ENCODE measurements at regions not wholly inside any gene's neighbourhood (a gene's known extent, or its start where the extent isn't known, plus 50 kb on each side); places are given as distances from the start of the nearest gene placed in this dataset.
"Not testable (repeated sequence)": the region's sequence is repeated elsewhere in the genome, so short reads cannot be mapped to it uniquely, and the experiment has no call there.

DNA sequence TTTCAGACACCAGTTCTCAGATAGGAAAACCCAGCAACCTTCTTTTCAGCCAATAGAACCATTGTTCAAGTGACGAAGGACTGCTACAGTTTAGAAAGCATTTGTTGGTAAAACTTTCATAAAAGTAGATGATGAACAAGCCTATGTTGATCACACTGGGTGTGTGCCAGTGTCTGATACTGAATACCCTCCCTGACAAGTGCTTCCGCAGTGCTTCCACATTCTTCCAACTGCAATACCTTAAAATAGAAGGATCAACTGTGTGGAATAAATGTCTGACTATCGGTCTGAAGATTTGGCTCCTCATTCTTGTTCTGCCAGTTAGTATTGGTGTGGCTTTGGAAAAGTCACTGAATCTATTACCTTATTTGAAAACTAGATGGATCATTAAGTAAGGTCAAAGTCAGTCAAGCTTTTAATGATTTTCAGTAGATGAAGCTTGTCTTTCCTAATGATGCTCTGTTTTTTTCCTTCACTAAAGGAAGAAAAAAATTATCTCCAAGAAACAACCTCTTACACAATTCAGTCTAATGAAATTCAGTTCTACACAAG, 479.4 kb upstream of the CBLB start:
- no peak for DNase-seq (ENCODE audit: low read depth)

DNA sequence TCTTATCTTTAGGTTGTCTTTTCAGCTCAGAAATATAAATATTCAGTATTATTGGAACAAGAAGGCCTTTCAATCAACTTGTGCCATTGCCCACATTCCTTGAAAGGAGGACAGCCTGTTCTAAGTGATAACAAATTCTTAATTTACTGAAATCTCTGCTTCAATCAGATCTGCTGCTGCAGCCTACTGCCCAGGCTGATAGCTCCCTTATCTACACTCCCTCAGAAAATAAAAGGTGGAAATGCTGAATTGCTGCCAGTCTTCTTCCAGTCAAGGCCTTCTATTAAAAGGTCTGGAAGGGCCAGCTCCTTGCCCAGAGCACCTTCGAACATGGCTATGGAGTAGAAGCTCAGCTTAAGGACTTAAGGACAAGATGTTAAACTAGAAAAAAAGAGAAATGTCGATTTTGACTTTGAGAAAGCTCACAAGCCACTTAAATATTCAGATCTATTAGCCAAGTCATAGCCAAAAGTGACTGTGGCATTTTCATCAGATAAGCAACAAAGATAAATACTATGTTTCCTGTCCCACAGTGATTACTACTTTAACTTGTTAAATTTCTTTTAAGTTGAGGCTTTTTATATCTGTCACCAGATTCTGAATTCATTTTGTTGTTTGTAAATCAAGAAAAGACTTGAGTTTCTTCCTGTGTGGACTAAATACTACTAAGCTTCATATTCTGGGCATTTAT, 480.5 kb upstream of the CBLB start:
- DNase-seq (ENCODE audit: low read depth) = no peak

DNA sequence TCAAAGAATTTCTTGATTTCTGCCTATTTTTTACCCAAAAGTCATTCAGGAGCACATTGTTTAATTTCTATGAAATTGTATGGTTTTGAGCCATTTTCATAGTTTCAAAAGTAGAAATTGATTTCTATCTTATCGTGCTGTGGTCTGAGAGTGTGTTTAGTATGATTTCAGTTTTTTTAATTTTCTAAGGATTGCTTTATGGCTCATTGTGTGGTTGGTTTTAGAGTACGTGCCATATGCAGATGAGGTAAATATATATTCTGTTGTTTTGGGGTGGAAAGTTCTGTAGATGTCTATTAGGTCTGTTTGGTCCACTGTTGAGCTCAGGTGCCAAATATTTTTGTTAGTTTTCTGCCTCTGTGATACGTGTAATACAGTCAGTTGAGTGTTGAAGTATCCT, 487.1 kb upstream of the CBLB start:
- no peak for DNase-seq (ENCODE audit: low read depth)

DNA sequence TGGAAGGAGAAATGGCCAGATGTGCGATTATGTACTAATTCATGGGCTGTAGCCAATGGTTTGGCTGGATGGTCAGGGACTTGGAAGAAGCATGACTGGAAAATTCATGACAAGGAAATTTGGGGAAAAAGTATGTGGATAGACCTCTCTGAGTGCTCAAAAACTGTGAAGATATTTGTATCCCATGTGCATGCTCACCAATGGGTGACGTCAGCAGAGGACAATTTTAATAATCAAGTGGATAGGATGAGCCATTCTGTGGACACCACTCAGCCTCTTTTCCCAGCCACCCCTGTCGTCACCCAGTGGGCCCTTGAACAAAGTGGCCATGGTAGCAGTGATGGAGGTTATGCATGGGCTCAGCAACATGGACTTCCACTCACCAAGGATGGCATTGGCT, 490.9 kb upstream of the CBLB start:
- DNase-seq (ENCODE audit: low read depth) = no peak

DNA sequence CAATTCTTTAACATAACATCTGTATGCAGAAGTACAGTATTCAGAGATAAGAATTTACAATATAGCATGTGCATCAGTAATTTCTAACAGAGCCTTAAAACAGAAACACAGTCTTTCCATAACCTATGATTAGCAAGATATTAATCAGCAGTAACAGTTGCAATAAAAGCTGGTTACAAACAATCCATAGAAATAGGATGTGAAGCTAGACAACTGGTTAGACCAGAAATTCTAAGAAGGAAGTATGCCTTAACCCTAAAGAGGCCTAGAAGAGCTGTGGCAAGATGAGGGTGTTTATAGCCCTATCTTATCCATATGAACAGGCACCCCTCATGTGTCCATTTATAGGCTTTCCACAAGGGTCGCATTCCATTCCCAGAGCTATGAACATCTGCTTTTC, 492.1 kb upstream of the CBLB start:
- DNase-seq (ENCODE audit: low read depth) = not testable (repeated sequence)

DNA sequence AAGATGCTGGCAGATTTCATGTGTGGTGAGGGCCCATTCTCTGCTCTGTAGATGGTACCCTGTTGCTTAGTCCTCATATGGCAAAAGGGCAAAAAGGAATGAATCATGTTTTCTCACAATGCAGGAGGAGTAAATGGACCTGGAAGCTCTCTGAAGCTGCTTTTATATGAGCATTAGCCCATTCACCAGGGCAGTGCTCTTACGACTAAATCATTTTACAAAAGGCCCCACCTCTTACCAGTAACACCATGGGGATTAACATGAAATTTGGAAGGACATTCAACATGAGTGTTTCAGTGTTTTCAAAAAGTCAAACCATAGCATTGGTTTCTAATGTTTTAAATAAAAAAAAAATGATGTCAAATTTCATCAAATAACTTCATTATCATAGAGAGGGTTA, 495.7 kb upstream of the CBLB start:
- no peak for DNase-seq (ENCODE audit: low read depth)

DNA sequence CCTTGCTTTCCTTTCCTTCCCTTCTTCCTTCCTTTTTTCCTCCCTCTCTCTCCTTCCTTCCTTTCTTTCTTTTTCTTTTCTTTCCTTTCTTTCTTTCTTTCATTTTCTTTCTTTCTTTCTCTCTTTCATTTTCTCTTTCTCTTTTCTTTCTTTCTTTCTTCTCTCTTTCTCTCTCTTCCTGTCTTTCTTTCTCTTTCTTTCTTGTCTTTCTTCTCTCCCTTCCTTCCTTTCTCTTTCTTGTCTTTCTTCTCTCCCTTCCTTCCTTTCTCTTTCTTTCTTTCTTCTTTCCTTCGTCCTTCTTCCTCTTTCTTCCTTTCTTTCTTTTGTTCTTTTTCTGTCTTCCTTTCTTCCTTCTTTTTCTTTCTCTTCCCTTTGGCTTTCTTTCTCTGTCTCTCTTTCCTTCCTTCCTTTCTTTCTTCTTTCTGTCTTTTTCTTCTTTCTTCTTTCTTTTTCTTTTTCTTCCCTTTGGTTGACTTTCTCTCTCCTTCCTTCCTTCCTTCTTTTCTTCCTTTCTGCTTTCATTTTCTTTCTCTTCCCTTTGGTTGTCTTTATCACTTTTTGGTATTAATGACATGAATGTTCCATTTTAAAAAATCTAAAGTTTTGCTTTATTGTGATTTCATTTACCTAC, 496.4 kb upstream of the CBLB start:
- DNase-seq (ENCODE audit: low read depth) = no peak

DNA sequence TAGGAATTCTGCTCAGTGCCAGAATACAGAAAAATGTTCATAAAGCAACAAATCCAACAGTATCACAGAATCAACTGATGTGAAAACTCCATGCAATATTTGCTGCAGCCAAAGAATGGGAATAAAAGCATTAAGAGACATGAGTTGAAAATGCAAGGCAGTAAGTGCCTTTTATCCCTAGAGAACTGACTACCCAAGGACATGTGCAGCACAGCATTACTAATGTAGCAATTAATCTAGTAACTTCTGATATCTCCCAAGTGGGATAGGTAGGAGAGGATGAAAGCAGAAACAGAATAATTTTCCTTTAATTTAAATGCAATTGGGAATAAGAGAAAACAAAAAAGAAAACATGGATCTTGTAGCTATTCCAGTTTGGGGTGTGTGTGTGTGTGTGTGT, 497.5 kb upstream of the CBLB start:
- DNase-seq (ENCODE audit: low read depth) = no peak

DNA sequence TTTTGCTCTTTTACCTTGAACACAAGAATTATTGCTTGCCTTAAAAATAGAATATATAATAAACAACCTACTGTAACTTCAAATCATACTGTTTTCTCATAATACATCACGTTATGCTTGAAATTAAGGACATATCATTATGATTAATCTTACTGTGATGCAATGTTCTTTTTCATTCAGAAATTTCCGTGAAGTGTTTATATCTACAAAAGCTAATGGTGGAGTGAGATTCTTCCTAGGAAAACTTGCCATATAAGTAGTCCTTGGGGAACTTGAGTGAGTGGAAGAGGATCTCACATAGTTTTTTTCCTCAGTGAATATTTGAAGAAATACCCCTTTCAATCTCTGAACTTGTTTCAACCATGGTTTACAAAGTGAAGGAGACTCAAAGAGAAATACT, 498.7 kb upstream of the CBLB start:
- no peak for DNase-seq (ENCODE audit: low read depth)

DNA sequence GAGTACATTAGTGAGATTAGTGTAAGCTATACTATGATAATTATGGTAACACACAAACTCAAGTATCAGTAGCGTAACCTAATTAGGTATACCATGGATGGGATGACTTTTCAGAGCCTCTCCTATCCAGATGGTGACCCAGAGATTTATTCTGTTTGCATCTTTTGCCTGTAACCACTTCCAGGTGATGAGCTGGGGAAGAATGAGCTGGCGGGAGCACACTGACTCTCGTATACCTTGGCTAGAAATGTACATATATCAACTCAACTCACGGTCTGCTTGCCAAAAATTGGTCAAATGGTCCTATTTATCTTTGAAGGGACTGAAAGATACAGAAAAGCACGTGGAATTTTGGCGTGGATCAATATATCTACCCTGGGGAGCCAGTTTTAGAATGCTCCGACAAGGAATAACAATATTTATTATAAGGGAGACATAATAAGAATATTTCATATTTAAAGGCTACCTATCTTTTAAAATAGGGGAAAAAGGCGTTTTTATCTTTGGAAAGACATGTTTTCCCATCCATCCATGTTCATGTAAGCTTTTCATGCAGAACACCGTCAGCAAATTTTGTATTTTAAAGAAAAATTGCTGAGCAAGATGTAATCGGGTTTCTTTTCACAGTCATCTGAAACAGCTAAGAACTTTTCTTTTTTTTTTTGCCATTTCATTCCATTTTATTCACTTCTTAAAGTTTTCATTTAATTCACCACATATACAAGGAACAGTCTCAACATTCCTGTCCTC, 502.6 kb upstream of the CBLB start:
- DNase-seq (ENCODE audit: low read depth) = no peak

DNA sequence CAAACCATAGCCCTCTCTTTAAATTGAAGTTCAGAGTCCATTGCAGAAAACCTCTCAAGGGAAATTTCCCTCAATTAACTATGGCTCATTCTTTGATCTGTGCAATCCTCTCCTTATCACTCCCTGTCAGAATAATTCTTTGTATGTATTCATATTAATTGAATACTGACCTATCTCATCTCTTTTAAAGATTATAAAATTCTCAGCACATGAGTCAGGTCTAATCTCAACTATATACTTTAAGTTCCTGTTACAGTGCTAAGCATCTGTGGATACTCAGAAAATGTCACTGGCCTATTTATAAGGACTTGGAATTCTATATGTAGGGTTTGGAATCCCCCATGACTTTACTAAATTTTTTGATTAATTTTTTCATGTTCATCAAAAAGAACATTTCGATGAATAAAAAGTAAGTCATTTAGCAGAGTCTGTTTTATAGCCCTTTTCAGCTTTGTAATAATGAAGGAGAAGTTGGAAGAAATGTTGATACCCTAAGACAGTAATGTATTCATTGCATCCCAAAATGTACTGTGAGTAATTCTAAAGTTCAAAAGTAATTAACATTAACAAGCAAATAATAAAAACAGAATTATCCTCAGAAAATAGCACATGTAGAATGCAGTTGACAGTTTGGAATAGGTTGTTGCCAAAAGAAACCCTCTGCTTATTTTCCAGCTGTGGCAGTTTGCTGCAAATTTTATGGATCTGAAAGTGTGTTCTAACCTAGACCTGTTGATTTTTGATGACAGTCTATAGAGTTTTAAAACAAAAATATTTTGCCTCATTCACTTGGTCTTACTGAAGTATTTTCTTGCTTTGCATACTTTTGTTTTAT, 503.4 kb upstream of the CBLB start:
- DNase-seq (ENCODE audit: low read depth) = no peak

DNA sequence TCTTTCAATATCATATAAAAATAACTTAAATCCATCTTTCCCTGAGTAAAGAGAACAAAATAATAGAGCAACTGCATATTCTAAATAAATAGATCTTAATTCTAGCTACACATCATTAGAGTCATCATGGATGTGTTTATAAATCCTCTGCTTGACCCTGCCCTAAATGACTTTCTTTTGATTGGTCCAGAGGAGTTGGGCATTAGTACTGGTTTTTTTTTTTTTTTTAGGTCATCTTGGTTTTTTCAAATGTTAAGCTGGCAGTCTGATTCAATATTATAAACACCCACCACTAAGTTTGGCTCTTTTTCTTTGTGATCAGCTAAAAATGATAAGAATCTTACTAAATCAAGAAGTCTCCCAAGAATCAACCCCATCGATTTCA, 504.0 kb upstream of the CBLB start:
- no peak for DNase-seq (ENCODE audit: low read depth)

DNA sequence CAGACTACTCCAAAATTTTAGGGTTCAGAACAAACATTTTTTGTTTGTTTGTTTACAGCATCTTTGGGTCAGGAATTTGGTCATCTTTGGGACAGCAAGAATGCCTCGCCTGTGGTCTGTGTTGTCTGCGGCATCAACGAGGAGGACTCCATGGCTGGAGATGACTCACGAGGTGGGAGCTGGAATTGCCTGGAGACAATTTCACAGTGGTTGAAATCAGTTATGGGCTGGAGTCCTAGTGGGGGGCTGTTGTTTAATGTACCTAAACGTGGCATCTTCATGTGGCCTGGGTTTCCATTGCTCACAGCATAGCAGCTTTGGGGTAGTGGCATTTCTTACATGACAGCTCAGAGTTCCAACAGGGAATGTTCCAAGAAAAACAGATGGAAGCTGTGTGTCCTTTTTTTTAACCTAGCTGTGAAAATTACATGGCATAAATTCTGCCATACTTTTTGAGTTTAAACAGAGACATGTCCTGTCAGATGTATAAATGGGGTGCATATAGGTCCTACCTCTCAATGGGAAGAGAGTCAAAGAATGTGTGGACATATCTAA, 507.3 kb upstream of the CBLB start:
- DNase-seq (ENCODE audit: low read depth) = no peak

DNA sequence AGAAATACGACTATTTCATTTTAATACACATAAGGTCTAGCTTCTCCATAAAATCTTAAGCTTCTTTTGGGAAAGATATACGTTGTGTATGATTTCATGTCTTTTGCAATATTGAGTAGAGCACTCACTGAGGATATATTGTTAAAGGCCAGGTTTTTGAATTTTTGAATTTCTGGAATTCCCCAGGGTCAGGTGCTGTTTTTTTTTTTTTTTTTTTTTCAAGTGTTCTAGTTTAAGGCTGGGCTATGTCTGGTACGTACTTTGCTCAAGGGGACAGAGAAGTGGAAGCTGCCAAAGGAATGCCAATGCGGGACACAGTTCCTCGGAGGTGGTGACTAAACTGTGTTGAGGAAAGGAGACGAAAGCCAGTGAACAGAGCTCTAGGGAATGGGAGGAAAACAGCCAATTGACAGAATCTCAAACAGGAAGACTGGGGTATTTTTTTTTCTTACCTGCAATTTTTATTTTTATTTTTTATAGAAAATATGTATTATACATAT, 510.5 kb upstream of the CBLB start:
- no peak for DNase-seq (ENCODE audit: low read depth)

DNA sequence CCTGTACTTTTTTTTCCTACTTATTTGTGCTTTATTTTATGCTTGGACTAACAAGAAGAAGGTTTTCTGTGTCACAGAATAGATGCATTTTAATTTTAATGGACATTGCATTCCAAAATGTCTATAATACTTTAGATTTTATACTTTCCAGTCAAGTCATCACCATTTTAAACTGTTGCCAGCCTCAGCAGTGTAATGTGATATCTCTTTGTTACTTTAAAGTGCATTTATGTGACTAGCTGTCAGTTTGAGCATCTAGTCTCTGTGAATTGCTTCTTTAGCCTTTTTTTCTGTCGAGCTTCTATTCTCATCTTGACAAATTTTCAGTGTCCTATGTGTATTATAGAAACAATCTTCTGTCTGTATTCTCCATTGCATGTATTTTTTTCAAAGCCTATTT, 511.4 kb upstream of the CBLB start:
- no peak for DNase-seq (ENCODE audit: low read depth)

DNA sequence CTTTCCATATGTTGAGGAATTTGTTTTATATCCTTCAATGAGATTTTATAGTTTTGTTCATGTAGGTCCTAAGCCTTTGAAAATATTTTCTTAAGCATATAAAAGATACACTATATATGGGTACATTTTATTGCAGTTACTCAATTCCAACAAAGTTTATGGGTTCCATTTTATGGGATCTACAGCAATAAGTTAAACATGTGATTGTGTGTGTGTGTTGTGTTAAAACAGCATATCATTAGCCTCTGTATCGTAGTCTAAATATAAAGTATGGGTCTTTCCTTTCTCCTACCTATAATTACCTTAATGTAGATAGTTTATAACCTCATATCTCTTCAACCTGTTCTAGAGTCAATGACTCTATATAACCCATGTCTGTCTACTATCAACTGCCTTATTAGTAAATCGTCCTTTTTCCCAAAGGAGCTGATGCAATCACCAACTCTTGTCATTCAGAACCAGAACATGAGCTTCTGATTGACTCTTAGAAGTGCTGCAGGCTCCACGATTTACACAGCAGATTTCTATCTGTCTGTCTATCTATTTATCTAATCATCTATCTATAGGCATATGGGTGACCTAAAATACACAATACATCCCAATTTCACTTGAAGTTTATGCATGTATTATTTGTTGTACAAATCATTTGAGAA, 512.6 kb upstream of the CBLB start:
- DNase-seq (ENCODE audit: low read depth) = no peak

DNA sequence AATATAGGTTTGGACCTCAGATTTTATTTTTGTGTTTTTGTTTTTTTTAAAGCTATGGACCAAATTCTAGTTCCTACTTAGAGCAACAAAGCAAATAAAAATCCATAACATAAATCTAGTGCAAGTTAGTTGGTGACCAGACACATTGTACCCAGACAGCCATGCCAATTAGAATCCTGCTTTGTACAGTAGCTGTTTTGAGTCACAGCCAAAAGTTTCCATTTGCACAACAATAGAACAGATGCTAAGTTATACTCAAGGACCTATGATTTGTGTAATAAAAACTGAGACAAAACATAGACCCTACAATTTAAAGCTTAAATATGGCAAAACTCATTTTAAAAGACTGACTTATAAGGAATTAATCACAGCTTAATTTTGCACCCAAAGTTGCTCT, 513.1 kb upstream of the CBLB start:
- no peak for DNase-seq (ENCODE audit: low read depth)

DNA sequence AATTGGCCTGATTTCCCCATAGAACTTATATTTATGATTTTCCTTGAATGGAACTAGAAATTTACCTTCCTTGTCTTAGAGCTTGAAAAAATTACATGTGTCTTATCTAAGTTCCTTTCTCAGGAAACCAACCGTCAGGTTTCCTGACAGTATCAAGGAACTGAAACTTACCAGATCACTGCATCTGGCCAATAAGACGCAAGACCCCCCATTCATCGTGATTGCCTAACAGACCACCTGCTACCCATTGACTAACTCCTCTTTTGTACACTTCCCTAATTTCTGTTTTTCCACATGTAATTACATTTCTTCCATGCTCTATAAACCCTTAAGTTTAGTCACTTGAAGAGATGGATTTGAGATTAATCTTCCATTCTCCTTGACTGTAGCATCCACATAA, 517.2 kb upstream of the CBLB start:
- no peak for DNase-seq (ENCODE audit: low read depth)

DNA sequence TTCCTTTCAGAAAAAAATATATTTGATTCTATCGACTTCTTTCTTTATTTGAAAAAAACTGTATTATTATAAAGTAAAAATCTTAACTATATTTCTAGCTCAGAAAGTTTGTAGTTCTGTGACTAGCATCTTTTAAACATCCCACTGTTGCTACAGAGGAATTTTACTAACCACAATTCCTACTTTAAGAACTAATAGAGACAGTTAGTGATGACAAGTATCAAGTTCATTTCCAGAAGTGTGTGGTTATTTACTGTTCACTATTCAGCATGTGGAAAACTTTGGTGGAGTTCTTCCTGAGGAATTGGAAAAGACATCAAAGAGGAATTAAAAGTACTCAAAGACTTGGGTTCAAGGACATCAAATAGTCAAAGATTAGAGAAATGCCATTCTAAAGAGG, 524.1 kb upstream of the CBLB start:
- peak; percentile 21 for DNase-seq (ENCODE audit: low read depth)

DNA sequence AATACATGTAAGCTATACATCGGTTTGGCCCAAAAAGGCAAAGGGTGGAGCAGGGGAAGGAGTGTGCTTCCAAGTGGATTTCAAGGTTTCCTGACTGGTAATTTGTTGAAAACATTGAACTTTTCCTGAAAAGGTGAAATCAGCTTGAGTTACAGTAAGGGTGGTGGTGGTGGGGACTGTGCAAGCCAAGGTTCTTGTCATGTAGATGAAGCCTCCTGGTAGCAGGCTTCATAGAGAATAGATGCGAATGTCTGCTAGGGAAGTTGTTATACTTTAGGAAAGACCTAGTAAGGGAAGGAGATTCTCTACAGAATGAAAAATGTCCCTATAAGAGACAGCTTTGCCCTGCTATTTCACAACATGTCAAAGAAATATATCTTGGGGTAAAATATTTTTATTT, 528.2 kb upstream of the CBLB start:
- DNase-seq (ENCODE audit: low read depth) = no peak

DNA sequence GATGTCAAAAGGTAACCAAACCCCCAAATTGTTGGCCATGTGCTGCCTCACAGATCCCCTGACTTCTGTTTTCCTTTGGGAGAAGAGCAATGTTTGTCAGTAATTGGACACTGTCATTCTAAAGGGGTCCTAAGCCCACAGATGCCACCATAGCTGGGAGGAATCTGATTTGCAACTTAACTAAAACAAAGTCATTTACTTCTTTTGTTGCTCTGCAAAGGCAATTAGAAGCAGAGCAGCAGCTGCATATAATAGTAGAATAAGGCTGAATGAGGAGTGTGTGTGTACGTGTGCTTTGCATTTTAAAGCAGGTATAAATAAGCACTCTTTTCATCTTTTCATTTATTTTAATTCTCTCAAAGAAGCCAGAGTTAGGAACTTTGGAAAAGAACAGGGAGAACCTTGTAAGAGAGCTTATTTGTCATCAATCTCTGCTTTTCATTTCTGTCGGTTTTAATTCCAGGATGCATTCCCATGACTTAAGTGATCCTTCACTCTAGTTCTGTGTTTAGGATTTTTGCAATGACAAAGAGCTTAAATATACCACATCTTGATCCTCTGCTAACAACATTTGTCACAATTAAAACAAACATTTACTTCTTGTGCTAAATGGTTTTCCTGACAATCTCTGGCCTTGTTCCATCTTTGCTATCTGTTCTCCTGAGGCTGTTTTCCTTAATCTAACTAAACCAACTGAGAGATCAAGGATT, 530.2 kb upstream of the CBLB start:
- no peak for DNase-seq (ENCODE audit: low read depth)
